DMS53 treated with DMSO at 0.1 percent for 48 hours (cell line): ENCODE measurements at regions not wholly inside any gene's neighbourhood (a gene's known extent, or its start where the extent isn't known, plus 50 kb on each side); places are given as distances from the start of the nearest gene placed in this dataset.
A peak's percentile ranks its signal among the peaks of the same experiment; 100 is the strongest.
"Not testable (repeated sequence)": the region's sequence is repeated elsewhere in the genome, so short reads cannot be mapped to it uniquely, and the experiment has no call there.

ENCODE experiments used
- DNase-seq: peaks from one replicate; lab custom pipeline; 2025; ENCODE audit not compliant: unreplicated experiment; lab: John Stamatoyannopoulos, UW

DNA sequence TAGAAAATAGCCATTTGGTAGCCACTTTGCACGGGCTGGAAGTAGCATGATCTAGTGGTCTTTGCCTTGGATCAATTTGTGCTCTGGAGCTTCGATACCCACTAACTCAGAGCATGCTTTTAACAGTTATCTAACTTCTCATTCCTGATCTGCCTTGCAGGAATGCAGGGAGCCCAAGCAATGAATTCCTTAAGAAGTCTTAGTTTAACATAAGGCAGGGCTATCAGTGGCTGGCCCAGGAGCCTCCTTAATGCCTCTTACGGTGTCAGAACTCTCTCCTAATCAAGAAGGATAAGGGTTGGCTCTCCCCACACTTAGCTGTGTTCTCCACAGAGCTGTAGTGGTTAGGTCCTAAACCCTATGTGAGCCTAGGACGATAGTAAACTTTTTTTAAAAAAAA lies 95.8 kb upstream of the TBCA start:
- no peak for DNase-seq

DNA sequence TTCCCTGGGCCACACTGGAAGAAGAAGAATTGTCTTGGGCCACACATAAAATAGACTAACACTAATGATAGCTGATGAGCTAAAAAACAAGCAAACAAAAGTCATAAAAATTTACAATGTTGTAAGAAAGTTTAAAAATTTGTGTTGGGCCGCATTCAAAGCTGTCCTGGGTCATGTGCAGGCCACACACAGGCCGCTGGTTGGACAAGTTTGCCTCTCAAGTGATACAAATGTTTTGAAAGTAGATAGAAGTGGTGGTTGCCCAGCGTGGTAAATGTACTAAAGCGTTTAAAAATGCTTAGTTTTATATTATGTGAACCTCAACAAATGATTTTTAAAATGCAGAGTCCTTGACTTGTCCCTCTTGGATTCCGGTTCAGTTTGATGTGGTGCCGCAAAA lies 94.9 kb upstream of the TBCA start:
- no peak for DNase-seq

DNA sequence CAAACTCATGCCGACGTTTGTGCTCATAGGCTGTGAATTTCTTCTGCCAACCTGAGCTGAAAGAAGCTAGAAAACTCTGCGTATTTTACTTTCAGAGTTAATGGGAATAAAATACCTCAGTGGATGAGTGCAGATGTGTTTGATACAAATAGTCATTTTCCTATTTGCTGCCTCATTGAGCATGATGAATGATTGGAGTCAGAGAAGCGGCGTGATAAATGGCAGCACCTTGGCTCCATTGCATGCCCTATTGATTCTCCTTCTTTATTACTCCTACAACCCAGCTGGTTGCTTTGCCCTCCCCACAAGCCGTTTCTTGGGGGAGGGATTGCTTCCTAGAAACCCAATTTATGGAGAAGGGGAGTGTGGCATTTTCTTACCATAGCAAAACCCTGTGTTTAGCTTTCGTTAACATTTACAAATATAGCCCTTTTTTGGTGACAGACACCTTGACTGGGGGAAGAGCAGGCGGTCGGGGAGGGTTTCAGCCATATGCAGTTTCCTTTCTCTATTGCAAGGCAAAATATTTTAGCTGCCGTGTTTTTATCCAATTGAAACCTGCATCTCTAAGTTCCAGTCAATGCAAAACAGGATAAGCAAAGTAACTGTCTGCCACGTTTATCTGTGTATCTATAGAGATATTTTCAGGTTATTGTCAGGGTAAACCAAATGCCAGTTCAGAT lies 93.1 kb upstream of the TBCA start:
- no peak for DNase-seq

DNA sequence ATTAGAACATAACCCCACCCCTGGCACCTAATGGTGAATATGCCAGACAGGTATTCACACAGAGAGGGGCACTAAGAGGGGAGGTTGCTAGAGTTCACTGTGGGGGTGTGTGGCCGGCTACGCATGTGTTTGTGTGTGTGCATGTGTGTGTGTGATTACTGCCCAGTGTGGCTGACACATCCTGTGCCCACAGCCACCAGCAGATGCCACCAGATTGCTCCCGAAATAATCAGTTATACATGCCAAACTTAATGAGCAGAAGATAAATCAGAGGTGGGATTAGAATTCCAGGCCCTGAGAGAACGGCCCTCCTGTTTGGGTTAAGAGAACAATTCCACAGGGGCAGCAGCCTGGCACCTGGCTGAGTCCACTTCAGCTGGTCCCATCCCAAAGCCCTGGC lies 91.8 kb upstream of the TBCA start:
- no peak for DNase-seq

DNA sequence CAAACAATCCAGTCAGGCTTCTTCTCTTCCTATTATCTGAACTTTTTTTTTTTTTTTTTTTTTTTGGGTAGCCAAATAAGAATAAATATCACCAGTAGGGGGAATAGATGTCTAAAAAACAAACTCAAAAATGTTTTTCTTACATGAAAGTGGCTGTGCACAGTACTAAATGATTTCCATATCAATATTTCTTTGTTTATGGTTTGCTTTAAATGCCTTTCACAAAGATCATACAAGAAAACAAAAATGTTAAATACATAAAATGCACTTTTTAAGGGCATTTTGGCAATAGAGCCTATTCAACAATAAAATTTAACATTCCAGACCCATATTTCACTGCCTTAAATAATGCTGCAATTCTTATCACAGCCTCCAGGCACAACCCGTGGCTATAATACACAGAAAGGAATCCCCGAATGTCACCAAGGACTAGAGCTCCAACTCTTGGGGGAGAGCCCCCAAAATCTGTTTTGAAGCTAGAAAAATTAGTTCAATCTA lies 91.1 kb upstream of the TBCA start:
- no peak for DNase-seq

DNA sequence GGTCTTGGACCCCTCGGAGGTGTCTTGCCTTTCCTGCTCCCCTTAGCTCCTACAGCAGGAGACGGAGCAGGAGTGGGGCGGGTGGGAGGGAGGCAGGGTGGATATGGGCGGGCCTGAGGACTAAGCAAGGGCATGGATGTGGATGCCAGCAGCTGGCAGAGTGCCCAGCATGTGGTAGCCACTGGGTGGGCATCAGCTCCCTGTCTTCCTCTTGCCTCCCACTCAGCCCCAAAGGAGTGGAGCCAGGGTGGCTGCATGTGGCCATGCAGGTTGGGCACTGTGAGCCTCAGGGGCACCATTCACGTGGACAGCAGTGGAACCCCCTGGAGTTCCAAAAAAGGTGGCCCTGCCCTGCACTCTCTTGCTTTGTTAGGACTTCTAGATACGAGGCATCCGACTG lies 90.1 kb upstream of the TBCA start:
- DNase-seq: no peak

DNA sequence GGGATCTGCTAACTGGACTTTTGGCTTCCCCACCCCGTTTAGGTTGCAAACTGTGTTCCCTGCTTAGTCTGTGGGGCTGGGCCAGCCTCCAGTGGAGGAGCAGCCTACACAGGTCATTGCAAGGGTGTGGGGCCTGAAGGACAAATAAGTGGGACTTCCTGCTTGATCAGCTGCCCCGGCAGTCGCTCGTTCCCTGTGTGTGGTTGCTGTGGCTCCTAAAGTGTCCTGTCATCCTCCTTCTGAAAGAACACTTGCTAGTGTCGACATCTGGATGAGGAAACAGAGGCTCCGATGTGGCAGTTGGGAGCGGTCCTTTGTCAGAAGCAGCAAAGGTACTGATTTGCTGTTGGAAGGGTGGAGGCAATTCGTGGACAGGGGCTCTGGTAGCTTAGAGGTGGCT lies 88.9 kb upstream of the TBCA start:
- peak; percentile 20 for DNase-seq

DNA sequence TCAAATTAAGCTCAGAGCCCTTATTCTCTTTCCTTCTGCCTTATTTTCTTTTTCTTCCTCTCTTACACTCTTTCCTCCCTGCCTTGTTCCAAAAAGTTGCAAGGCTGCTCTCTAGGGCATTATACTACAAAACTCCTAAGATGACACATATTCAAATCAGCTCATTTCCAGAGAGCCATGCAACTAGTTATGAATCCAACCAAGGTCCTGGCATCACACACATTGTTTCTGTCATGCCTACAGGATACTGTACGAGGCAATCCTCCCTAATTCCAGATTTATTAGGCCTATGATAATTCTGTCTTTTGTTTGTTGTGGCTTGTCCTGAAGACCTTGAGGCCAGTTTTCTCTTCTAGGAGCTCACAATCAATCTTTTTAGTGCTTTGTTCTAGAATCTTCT lies 87.0 kb upstream of the TBCA start:
- no peak for DNase-seq

DNA sequence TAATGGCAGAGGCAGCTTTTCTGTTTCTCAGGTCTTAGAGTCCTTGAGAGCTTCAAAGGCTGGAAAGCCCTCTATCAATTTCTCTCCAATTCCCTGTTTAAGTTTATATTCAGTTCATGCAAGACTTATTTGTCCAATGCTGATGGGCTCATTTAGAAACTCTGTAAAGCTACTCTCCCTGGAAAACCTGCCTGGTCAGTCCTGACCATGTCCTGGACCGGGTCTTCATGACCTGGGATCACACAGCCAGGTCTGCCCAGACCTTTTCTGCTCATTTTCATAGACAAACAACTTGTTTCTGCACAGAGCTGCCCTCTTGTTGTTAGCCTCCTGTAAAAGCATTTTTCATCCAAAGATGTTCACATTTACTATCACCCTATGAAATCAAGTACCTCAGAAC lies 85.4 kb upstream of the TBCA start:
- DNase-seq: no peak

DNA sequence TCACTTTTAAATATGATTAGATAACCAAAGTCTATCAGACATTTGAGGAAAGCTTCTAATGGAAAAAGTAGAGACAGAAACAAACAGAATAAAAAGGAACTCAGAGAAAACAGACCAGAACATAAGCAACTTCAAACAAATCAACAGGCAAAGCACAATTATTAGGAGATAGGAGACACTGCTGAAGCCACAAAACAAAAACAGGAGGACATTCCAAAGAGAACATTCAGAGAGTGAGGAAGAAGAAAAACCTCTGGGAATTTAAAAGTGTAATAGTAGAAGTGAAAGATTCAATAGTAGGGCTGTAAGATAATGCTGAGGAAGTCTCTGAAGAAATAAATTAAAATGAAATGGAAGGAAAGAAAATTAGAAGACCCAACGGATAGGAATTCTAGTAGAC lies 83.2 kb upstream of the TBCA start:
- DNase-seq: no peak

DNA sequence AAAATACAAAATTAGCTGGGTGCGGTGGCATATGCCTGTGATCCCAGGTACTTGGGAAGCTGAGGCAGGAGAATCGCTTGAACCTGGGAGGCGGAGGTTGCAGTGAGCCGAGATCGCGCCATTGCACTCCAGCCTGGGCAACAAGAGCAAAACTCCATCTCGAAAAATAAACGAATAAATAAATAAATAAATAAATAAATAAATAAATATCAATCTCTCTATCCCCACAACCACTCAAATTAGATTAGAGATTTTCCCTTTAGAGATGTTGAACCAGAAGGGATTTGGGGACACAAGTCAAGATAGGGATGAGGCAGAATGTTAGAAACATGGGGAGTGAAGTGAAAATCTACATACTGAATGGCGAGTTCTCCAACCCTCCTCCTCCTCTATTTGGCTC lies 82.5 kb upstream of the TBCA start:
- DNase-seq: not testable (repeated sequence)

DNA sequence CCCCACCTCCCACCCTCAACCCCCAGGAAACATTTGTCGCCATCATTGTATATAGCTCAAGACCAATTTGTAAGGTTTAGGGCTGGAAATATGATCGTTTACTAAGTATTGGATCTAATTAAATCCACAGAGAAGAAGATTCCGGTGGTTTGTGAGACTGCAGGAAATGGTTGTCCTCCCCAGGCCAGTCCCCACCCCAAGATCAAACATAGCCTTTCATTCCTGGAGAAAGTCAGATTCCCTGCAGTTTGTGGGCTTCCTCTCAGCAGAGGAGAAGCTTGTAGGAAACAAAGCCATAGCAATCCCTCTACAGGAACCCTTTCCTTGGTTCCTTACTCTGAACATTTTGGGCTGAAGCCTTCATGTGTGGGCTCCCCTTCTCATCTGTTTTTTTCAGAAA lies 79.2 kb upstream of the TBCA start:
- DNase-seq: no peak

DNA sequence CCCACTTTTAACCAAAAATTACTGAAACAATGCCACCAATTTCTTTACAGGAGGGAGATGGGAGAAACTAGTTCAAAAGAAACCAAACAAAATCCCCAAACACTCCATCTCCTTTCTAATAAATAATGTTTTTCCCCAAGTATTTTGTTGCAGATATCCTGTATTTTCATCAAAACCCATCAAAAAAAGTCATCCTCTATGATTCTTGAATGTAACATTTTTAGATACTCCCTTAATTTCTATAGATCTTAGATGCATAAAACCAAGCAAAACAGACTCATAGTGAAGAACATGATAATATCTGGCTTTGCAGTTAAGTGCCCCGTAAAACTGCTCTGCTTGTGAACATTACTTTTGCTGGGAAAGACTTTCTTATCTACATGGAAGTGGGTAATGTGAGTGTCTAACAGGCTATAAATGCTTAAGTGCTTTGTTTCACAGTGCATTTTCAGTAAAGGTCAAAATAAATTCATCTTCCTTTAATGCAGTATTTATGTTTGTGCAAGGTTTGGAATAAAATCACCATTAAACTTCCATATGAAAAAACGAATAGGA lies 77.3 kb upstream of the TBCA start:
- DNase-seq: no peak

DNA sequence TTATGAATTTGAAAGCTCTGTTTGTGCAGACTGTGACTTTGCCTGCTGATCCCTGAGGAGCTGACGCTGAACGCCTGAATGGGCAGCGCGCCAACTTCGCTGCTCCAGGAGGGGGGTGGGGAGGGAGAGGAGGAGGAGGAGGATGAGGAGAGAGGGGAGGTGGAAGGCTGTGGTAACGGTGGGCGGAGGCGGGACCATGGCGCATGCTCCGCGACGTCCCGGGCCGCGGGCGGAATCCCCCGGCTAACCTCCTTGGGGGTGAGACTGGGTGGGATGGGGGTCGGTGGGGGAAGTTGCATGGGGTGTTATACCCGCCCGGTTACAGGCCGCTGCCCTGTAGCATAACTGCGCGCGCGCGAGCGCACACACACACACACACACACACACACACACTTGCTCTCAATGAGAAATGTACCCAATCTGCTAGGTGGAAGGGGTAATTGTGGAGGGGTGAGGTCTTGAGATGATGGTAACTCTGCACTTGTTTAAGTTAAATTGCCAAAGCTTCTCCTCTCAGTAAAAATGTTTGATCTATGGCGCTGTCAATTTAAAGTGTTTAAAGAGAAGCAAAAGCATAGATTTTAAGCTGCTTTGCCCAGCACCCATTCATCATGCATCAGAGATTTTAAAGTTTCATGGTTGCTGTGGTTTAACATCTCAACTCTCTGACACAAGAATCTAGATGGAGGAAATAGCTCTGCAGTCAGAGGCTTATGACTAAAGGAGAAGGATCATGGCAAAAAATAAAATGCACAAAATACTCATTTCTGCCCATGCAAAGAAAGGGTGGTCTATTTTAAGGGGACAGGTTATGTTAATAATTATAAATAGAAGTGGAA lies 76.6 kb upstream of the TBCA start:
- peak; percentile 76 for DNase-seq

DNA sequence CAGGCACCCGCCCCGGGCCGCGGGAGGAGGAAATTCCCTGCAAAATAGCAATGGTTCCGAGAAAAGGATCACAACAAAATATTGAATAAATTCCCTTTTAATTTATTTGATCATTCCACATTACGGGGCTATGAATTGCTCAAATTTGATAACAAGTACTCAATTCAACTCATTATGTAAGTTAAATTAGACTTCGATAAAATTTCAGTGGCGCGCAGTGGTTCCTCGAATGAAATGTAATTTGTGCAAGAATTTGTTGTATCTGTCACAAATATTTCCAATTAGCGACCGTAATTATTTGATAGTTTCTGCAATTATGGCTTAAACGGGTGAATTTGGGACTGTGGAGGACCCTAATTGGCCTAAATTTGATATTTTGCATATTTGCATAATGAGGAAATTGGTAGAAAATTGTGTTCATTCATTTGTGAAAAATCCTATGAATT lies 76.0 kb upstream of the TBCA start:
- DNase-seq: no peak

DNA sequence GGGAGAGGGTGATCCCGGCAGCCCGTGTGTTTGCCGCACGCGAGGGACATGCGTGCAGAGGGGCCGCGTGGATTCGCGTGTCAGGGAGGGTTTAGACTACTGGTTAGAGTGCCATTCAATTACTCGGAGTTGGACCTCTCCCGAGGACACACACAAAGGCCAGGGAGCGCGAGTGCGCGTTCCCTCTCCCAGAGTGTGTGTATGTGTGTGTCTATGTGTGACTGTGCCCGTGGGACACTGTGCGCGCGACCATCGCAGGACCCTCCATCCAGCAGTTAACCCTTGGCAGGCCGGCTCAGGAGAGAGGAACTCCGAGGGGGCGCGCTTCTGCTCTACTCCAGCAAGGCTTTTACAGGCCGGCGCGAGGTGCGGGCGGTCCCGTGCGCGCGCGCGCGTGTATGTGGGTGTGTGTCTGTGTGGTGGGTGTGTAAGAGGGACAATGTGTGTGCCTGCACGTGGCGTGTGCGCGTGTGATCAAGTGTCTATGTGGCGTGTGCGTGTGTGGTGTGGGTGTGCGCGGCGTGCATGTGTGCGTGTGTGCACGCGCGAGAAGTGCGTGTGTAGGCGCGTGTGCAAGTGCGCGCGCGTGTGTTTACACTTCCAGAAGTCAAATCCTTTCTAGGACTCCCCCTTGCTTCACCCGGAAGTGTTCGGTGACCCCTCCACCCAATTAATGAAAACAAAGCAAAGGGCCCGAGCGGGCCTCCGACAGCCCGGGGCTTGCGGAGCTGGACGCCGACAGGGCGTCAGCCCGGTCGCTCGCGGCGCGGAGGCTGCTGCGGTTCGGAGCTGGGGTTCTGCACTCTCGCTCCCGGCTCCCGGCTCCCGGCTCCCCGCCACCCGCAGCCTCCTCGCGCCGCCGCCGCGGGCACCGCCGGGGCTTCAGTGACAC lies 75.3 kb upstream of the TBCA start:
- DNase-seq: no peak

DNA sequence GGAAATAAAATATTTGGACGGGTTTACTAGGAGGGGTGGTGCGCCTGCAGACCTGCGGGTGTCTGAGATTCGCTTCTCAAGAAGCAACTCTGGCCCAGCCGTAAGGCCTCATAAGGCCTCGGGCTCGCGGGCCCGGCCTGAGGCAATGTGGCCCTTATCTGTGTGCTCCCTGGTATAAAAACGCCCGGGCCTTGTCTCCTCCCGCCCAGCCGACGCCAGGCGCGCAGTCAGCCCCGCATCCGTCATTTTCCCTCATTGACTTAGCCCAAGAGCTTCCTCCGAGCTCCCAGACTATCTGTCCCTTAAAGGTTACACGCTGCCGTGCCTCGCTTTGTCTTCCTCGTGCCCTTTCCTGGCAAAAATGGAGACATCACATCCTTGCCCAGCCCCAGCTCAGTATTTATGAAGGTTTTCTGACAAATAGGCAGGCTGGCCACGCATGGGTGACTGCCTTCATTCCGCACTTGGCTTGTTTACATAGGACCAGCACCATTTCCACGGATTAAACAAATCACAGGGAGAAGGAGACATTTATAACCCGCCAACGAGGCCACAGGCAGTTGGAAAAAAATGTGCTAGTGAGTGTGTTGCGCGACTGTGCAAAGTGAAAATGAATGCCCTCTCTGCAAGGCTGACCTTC lies 74.5 kb upstream of the TBCA start:
- DNase-seq: peak; percentile 40

DNA sequence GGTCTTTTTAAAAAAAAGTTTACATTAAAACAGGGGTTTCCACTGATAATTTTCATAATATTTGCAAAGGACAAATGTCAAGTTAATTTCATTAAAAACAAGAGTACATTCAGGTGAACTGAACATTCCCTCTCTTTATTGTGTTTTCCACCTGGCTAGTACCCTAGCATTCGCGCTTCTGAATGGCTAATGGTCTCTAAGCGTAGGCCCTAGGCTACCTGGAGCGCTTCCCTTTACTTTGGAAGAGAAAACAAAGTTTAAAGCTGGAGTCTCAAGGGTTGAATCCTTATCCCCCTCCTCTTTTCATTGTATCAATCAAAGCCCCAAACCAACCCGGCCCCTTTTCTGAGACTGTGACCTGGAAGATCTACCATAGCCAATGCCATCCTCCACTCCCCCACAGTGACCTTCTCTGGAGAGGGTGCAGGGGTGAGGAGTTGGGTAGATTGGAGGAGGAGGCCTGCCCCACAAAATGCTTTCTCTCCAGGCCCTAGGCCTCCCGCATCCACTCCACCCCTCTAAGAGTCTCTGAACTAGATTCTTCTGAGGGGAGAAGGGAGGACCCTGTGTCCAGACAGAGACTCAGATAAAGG lies 73.3 kb upstream of the TBCA start:
- no peak for DNase-seq

DNA sequence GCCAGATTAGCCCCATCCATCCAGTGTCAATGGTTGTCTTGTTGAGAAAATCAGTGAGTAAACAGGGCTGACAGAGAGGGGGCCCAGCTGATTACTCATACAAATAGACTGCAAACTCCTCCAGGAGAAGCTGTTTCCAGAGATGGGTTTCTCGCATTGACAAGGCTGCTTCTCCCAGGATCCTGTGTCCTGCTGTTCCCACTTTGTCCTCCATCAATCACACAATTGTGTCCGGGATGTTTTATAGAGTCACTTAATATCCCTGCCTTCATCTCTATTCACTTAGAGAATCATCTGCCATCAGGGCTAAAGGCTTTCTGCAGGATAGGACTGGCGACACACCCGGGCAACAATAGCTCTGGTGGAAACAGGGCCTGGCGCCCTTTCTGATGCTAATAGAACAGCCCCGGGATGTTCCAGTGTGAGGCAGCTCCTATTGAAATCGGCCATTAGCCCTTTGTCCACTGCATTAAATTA lies 71.7 kb upstream of the TBCA start:
- DNase-seq: no peak

DNA sequence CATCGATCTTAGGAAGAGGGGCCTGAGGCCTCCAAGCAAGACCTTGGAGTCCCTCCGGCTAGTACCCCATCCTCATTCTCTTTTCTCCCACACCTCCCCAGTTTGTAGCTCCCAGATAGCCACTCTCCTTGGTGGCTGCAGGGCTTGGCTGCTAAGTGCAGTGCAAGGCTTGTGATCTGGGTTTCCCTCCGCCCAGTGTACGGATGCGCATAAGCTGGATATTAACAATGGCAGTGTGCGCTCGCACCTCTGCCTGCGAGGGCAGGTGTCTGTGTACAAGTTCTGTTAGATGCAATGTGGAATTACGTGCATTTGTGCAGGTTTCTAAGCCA lies 71.0 kb upstream of the TBCA start:
- no peak for DNase-seq
